Testis (tissue), 2 donors: ENCODE measurements at regions not wholly inside any gene's neighbourhood (a gene's known extent, or its start where the extent isn't known, plus 50 kb on each side); places are given as distances from the start of the nearest gene placed in this dataset.
"Not testable (repeated sequence)": the region's sequence is repeated elsewhere in the genome, so short reads cannot be mapped to it uniquely, and the experiment has no call there.

Experiments used
- DNase-seq: peaks from one replicate; pipeline ENCODE4 v3.0.0-alpha.2; 2019
- H3K27ac ChIP-seq, 2 donors: fragments of 200-600 bp; sonication (generic); one replicate each; pipeline ENCODE4 v1.5.1; 2019
- H3K27me3 ChIP-seq: fragments of 200-600 bp; sonication (generic); one replicate; pipeline ENCODE4 v1.5.1; 2019
- H3K36me3 ChIP-seq: fragments of 200-600 bp; sonication (generic); one replicate; pipeline ENCODE4 v1.5.1; 2017; ENCODE audit warnings: low read depth; ENCODE audit errors: missing control alignments
- H3K4me1 ChIP-seq: fragments of 200-600 bp; sonication (generic); one replicate; pipeline ENCODE4 v1.5.1; 2019
- H3K4me3 ChIP-seq, 2 donors: fragments of 200-600 bp; sonication (generic); one replicate each; pipeline ENCODE4 v1.5.1; 2017 to 2019
- H3K9me3 ChIP-seq: fragments of 200-600 bp; sonication (generic); one replicate; pipeline ENCODE4 v1.5.1; 2017
- CTCF ChIP-seq, 3 experiments: fragments of 450-650 bp in 2 of 3; fragments of 200-600 bp in 1 of 3; sonication (generic) in 1 of 3; IDR thresholded peaks; one replicate each; pipeline ENCODE4 v1.5.1; 2016 to 2019; ENCODE audit warnings: antibody characterized with exemption in 3 of 3, mild to moderate bottlenecking in 2 of 3, moderate library complexity in 1 of 3
- POLR2A ChIP-seq: fragments of 450-650 bp; IDR thresholded peaks from one replicate; pipeline ENCODE4 v1.6.1; 2017; ENCODE audit warnings: antibody characterized with exemption, mild to moderate bottlenecking, moderate library complexity
- WGBS, 2 donors: methylation state at CpG; one replicate each; pipeline ENCODE4 v1.1.5; 2018; 5-methylcytosine and 5-hydroxymethylcytosine counted together
- intact Hi-C: fragments of 100-400 bp; cut with DNase I; formaldehyde crosslinking; loops from one replicate; pipeline ENCODE4 v1.15.1; 2023; ENCODE audit warnings: low total_unique reads

- H3K27ac ChIP-seq: no peak overlapping the region
- no peaks in the 10 kb centered on the region for H3K4me1 ChIP-seq
- TF ChIP-seq POLR2A (no peak), CTCF (IDR thresholded peaks at IDR 0.05) (peak in 2 of 3 experiments; percentile 32 to 51)
- no peaks in the 10 kb centered on the region for H3K27me3 ChIP-seq
- intact Hi-C loops: no loop called here
- no peaks in the 10 kb centered on the region for H3K9me3 ChIP-seq
- no peak overlapping the region for H3K4me3 ChIP-seq
- no peaks in the 10 kb centered on the region for H3K36me3 ChIP-seq
- DNase-seq: no peak
- WGBS, 2 donors: 36 to 37% methylated on average over 3 of the region's 3 CpGs
Measured at GRCh38 chr13:81171065-81171647, 830.2 kb upstream of the SPRY2 start.

DNA sequence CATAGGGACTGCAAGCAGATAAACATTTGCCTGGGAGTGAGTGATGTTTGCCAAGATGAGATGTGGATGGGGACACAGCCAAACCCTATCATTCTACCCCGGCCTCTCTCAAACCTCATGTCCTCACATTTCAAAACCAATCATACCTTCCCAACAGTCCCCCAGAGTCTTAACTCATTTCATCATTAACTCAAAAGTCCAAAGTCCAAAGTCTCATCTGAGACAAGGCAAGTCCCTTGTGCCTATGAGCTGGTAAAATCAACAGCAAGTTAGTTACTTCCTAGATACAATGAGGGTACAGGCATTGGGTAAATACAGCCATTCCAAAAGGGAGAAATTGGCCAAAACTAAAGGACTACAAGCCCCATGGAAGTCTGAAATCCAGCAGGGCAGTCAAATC, 822.9 kb upstream of the SPRY2 start:
- H3K27me3 ChIP-seq, H3K27ac ChIP-seq, DNase-seq, H3K9me3 ChIP-seq, H3K4me1 ChIP-seq, intact Hi-C loops, H3K4me3 ChIP-seq, H3K36me3 ChIP-seq: not testable (repeated sequence)
- WGBS, 2 donors: 75 to 83% methylated on average over 1 of the region's 1 CpG

- Histone ChIP-seq H3K4me3 (no peak overlapping the region), H3K36me3 (no peaks in the 10 kb centered on the region), H3K4me1 (no peaks in the 10 kb centered on the region), H3K9me3 (no peaks in the 10 kb centered on the region), H3K27ac (no peak overlapping the region), H3K27me3 (no peaks in the 10 kb centered on the region)
- TF ChIP-seq POLR2A: no peak
- no peak for TF ChIP-seq CTCF (IDR thresholded peaks at IDR 0.05)
- intact Hi-C loops: no loop called here
- no peak for DNase-seq
- 91 to 93% methylated on average over 2 of the region's 2 CpGs for WGBS, 2 donors
Measured at GRCh38 chr13:81153478-81153877, 812.6 kb upstream of the SPRY2 start.

GRCh38 chr13:81148822-81149221, 807.9 kb upstream of the SPRY2 start:
- H3K27ac ChIP-seq: no peak overlapping the region

DNA sequence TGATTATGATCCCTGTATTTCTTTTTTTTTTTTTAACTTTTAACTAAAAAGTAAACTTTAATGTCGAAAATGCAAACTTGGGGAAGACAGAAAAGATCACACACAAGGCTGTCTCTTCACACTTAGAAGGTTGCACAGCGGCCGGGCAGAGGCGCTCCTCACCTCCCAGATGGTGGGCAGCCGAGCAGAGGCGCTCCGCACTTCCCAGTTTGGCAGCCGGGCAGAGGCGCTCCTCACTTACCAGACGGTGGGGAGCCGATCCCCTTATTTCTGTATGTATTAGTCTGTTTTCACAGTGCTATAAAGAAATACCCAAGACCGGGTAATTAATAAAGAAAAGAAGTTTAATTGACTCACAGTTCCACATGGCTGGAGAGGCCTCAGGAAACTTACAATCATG, 805.6 kb upstream of the SPRY2 start:
- WGBS, 2 donors: 89 to 93% methylated on average over 12 of the region's 12 CpGs
- intact Hi-C loops, H3K4me3 ChIP-seq, H3K36me3 ChIP-seq, DNase-seq, H3K9me3 ChIP-seq, H3K4me1 ChIP-seq, H3K27ac ChIP-seq, H3K27me3 ChIP-seq: not testable (repeated sequence)

More at GRCh38 chr13:81148822-81149221, 807.9 kb upstream of the SPRY2 start:
- 79 to 83% methylated on average over 2 of the region's 2 CpGs for WGBS, 2 donors
- Histone ChIP-seq H3K9me3 (no peaks in the 10 kb centered on the region), H3K36me3 (no peaks in the 10 kb centered on the region), H3K27me3 (no peaks in the 10 kb centered on the region), H3K4me3 (no peak overlapping the region), H3K4me1 (no peaks in the 10 kb centered on the region)
- DNase-seq: no peak
- intact Hi-C loops: no loop called here
- TF ChIP-seq POLR2A: no peak
- no peak for TF ChIP-seq CTCF (IDR thresholded peaks at IDR 0.05)

DNA sequence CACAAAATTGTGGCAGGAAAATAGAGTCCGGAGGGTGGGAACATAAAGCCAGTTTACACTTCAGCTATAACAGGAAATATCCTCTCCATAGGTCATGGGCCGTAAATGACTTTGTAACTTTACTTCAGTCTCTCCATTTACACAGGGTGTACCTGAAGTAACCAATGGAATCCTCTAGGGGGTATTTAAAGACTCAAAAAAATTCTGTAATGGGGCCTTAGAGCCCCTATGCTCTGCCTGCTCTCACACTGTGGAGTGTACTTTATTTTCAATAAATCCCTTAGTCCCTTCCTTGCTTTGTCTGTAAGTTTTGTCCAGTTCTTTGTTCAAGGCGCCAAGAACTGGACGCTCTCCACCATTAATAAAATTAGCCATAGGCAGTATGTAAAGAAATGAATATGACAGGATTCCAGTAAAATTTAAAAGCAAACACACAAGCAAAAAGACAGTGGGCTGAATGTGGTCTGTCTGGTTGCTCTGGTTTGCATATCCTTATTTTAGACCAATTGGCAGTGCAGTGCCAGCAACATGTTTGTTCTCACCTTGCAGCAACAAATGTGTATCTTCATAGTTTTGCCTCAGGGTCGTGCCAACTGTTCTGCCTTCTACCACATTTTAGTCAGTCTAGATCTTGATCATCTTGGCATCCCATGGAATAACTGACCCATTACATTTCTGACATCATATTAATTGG, 801.5 kb upstream of the SPRY2 start:
- DNase-seq: no peak
- no peak overlapping the region for H3K4me3 ChIP-seq
- TF ChIP-seq POLR2A (no peak), CTCF (IDR thresholded peaks at IDR 0.05) (no peak)
- no peaks in the 10 kb centered on the region for H3K36me3 ChIP-seq
- WGBS, 2 donors: 89% methylated on average over 5 of the region's 5 CpGs
- no peaks in the 10 kb centered on the region for H3K9me3 ChIP-seq
- intact Hi-C loops: no loop called here
- H3K27ac ChIP-seq: no peak overlapping the region
- H3K4me1 ChIP-seq: no peaks in the 10 kb centered on the region
- H3K27me3 ChIP-seq: no peaks in the 10 kb centered on the region
